OCI-LY1 (cell line): ENCODE measurements at regions not wholly inside any gene's neighbourhood (a gene's known extent, or its start where the extent isn't known, plus 50 kb on each side); places are given as distances from the start of the nearest gene placed in this dataset.

Experiments
- H2AFZ ChIP-seq: fragments of 200-600 bp; sonication (generic), shearing (Covaris generic); 2 replicates; pipeline ENCODE4 v1.6.0; 2014; ENCODE audit warnings: antibody characterized with exemption, mild to moderate bottlenecking, low read length
- H3F3A ChIP-seq: fragments of 200-600 bp; sonication (generic), shearing (Covaris generic); 2 replicates; pipeline ENCODE4 v1.6.0; 2014; ENCODE audit warnings: mild to moderate bottlenecking, antibody characterized with exemption, low read length, moderate library complexity; ENCODE audit not compliant: insufficient read depth
- H3K27ac ChIP-seq: fragments of 200-600 bp; sonication (generic); 2 replicates; pipeline ENCODE4 v1.5.1; 2014; ENCODE audit warnings: low read length, mixed run types, mild to moderate bottlenecking, low read depth; ENCODE audit not compliant: poor library complexity, severe bottlenecking
- H3K27me3 ChIP-seq: fragments of 200-600 bp; sonication (generic); 2 replicates; pipeline ENCODE4 v1.6.0; 2014; ENCODE audit warnings: antibody characterized with exemption, mild to moderate bottlenecking, low read length, moderate library complexity; ENCODE audit not compliant: insufficient read depth
- H3K36me3 ChIP-seq: fragments of 200-600 bp; sonication (generic); 2 replicates; pipeline ENCODE4 v1.6.1; 2014; ENCODE audit warnings: mild to moderate bottlenecking, antibody characterized with exemption, low read length, moderate library complexity, mixed read lengths; ENCODE audit not compliant: insufficient read depth
- H3K4me1 ChIP-seq: fragments of 200-600 bp; sonication (generic); 2 replicates; pipeline ENCODE4 v1.5.1; 2014; ENCODE audit warnings: mild to moderate bottlenecking, low read length, moderate library complexity; ENCODE audit not compliant: insufficient read depth, severe bottlenecking
- H3K4me2 ChIP-seq: fragments of 200-600 bp; sonication (generic), shearing (Covaris generic); 2 replicates; pipeline ENCODE4 v1.6.1; 2014; ENCODE audit warnings: low read length
- H3K4me3 ChIP-seq: fragments of 200-600 bp; sonication (generic); 2 replicates; pipeline ENCODE4 v1.5.1; 2014; ENCODE audit warnings: low read length, low read depth, mild to moderate bottlenecking, mixed read lengths; ENCODE audit not compliant: poor library complexity, severe bottlenecking
- H3K79me2 ChIP-seq: fragments of 200-600 bp; shearing (Covaris generic); 2 replicates; pipeline ENCODE4 v1.6.1; 2016; ENCODE audit warnings: mixed run types, low read length, mixed read lengths; ENCODE audit not compliant: insufficient read depth
- H3K9ac ChIP-seq: fragments of 200-600 bp; sonication (generic), shearing (Covaris generic); 2 replicates; pipeline ENCODE4 v1.6.1; 2014; ENCODE audit warnings: mild to moderate bottlenecking, low read length, mixed read lengths
- H3K9me2 ChIP-seq: fragments of 200-600 bp; sonication (generic), shearing (Covaris generic); 2 replicates; pipeline ENCODE4 v1.6.1; 2014; ENCODE audit warnings: low read depth, mild to moderate bottlenecking, low read length, mixed read lengths
- H3K9me3 ChIP-seq: fragments of 200-600 bp; shearing (Covaris generic); 2 replicates; pipeline ENCODE4 v1.6.1; 2014; ENCODE audit warnings: low read length, mixed read lengths
- H4K20me1 ChIP-seq: fragments of 200-600 bp; sonication (generic), shearing (Covaris generic); 2 replicates; pipeline ENCODE4 v1.6.0; 2016; ENCODE audit warnings: mild to moderate bottlenecking, low read length; ENCODE audit not compliant: insufficient read depth
- EZH2 ChIP-seq: fragments of 200-600 bp; sonication (generic), shearing (Covaris generic); IDR thresholded peaks from 2 replicates; pipeline ENCODE4 v1.8.0; 2017; ENCODE audit warnings: borderline replicate concordance, mixed run types, mild to moderate bottlenecking, antibody characterized with exemption, low read length, moderate library complexity, mixed read lengths
- TF ChIP-seq, protein P1 (sequence below): fragments of 200-600 bp; sonication (generic), shearing (Covaris generic); IDR thresholded peaks from 2 replicates; pipeline ENCODE4 v1.5.1; 2017; ENCODE audit warnings: mild to moderate bottlenecking, antibody characterized with exemption, low read length, moderate library complexity, mixed read lengths

DNA sequence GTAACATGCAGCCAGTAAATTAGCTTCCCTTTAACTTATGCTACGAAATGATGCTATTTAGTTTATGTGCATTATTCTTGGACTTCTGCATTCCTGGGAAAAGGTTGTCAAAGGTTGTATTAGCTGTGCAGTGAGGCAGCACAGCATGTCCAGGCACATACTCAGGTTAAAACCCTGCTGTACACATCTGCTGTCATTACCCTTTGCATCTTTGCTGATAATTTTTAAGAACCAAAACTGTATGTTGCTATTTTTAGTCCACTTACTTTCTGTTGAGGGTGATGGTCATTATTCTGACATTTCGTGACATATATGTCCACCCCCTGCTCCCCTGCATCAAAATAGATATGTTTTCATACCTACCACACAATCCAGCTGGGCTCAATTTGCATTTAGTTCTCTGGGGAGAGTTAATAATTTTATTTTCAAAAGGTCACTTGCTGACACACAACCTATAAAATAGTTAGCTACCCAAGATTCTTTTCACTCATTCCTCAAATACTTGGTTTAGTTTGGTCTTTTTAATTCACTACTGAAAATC lies 142.5 kb upstream of the SPACA1 start:
- H3F3A ChIP-seq = no peaks in the 10 kb centered on the region
- no peaks in the 10 kb centered on the region for H3K79me2 ChIP-seq
- H3K9me2 ChIP-seq = no peaks in the 10 kb centered on the region
- H3K4me2 ChIP-seq = peak overlapping the region; percentile 44
- no peak overlapping the region for H2AFZ ChIP-seq
- peak overlapping the region; percentile 51 for H3K9ac ChIP-seq
- no peak overlapping the region for H3K4me3 ChIP-seq
- no peak for TF ChIP-seq EZH2
- TF ChIP-seq, protein P1, sequence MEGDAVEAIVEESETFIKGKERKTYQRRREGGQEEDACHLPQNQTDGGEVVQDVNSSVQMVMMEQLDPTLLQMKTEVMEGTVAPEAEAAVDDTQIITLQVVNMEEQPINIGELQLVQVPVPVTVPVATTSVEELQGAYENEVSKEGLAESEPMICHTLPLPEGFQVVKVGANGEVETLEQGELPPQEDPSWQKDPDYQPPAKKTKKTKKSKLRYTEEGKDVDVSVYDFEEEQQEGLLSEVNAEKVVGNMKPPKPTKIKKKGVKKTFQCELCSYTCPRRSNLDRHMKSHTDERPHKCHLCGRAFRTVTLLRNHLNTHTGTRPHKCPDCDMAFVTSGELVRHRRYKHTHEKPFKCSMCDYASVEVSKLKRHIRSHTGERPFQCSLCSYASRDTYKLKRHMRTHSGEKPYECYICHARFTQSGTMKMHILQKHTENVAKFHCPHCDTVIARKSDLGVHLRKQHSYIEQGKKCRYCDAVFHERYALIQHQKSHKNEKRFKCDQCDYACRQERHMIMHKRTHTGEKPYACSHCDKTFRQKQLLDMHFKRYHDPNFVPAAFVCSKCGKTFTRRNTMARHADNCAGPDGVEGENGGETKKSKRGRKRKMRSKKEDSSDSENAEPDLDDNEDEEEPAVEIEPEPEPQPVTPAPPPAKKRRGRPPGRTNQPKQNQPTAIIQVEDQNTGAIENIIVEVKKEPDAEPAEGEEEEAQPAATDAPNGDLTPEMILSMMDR = no peak
- peaks cover 64% of the 10 kb centered on the region for H3K4me1 ChIP-seq
- no peaks in the 10 kb centered on the region for H3K36me3 ChIP-seq
- H4K20me1 ChIP-seq = no peaks in the 10 kb centered on the region
- no peaks in the 10 kb centered on the region for H3K9me3 ChIP-seq
- H3K27me3 ChIP-seq = no peaks in the 10 kb centered on the region
- H3K27ac ChIP-seq = peak overlapping the region; percentile 87

DNA sequence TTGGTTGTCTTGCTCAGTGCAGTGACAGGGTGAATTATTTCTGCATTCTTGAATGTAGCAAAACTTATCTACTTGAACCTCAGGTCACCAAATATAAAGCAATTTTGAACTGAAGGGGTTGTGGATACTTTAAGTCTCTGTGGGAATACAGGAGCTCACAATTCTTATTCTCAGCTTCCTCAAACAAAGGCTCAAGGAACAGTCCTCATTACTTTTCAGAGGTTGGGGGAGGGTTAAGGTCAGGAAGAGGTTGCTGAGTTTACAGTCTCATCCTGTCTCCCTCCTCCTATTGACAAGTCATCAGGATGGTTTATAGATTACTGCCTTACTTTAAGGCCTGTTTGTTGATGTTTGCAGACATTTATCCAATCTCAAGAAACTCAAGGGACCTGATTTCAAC lies 143.6 kb upstream of the SPACA1 start:
- Histone ChIP-seq H3K36me3 (no peaks in the 10 kb centered on the region), H3K4me3 (no peak overlapping the region), H3F3A (no peaks in the 10 kb centered on the region), H3K9ac (peak overlapping the region; percentile 51), H3K79me2 (no peaks in the 10 kb centered on the region), H4K20me1 (no peaks in the 10 kb centered on the region), H3K4me2 (no peak overlapping the region), H3K4me1 (peaks cover 57% of the 10 kb centered on the region), H2AFZ (no peak overlapping the region), H3K27me3 (no peaks in the 10 kb centered on the region), H3K9me2 (no peaks in the 10 kb centered on the region), H3K27ac (peak overlapping the region; percentile 87), H3K9me3 (no peaks in the 10 kb centered on the region)
- TF ChIP-seq, protein P1 = no peak
- TF ChIP-seq EZH2 = no peak

DNA sequence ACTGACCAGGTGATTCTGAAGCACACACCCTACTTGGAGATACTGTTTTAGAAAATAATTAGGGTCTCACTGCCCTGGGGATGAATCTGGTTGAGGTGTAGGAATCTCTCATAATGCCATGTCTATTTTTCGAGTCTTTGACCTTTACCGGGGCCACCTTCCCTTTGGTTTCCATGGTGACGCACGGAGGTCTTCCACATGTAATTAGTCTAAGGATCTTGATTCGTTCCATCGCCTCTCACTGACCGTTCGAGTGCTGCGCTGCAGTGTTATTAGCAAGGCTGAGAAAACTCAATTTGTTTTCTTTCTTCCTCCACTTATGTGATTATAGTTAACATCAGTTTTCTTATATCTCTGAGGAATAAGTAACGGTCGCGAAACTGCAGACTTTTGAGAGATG lies 144.3 kb upstream of the SPACA1 start:
- no peak overlapping the region for H3K4me3 ChIP-seq
- H3F3A ChIP-seq = no peaks in the 10 kb centered on the region
- no peak overlapping the region for H3K4me2 ChIP-seq
- H3K9me2 ChIP-seq = no peaks in the 10 kb centered on the region
- peaks cover 50% of the 10 kb centered on the region for H3K4me1 ChIP-seq
- H3K36me3 ChIP-seq = no peaks in the 10 kb centered on the region
- H3K9ac ChIP-seq = no peak overlapping the region
- H2AFZ ChIP-seq = no peak overlapping the region
- H3K27ac ChIP-seq = peak overlapping the region; percentile 87
- no peaks in the 10 kb centered on the region for H4K20me1 ChIP-seq
- TF ChIP-seq EZH2 = no peak
- TF ChIP-seq, protein P1 = no peak
- no peaks in the 10 kb centered on the region for H3K79me2 ChIP-seq
- no peaks in the 10 kb centered on the region for H3K9me3 ChIP-seq
- no peaks in the 10 kb centered on the region for H3K27me3 ChIP-seq
